Suprapubic skin (tissue), 4 donors: ENCODE measurements at regions not wholly inside any gene's neighbourhood (a gene's known extent, or its start where the extent isn't known, plus 50 kb on each side); places are given as distances from the start of the nearest gene placed in this dataset.

ENCODE experiments used
- DNase-seq, 2 donors: peaks; one replicate each; pipeline ENCODE4 v3.0.0-alpha.2; 2019; ENCODE audit warnings: low spot score in 2 of 2
- H3K27ac ChIP-seq: fragments of 200-600 bp; sonication (generic); one replicate; pipeline ENCODE4 v1.5.1; 2019
- H3K27me3 ChIP-seq: fragments of 200-600 bp; sonication (generic); one replicate; pipeline ENCODE4 v1.5.1; 2019
- H3K36me3 ChIP-seq: fragments of 200-600 bp; sonication (generic); one replicate; pipeline ENCODE4 v1.5.1; 2019
- H3K4me1 ChIP-seq: fragments of 200-600 bp; sonication (generic); one replicate; pipeline ENCODE4 v1.5.1; 2019
- H3K4me3 ChIP-seq: fragments of 200-600 bp; sonication (generic); one replicate; pipeline ENCODE4 v1.5.1; 2019; ENCODE audit warnings: mild to moderate bottlenecking
- H3K9me3 ChIP-seq: fragments of 200-600 bp; sonication (generic); one replicate; pipeline ENCODE4 v1.5.1; 2019
- EP300 ChIP-seq: sonication (generic); formaldehyde crosslinking; IDR thresholded peaks from one replicate; pipeline ENCODE4 v1.6.1; 2017; ENCODE audit warnings: antibody characterized with exemption
- POLR2A ChIP-seq, 2 donors: fragments of 450-650 bp; IDR thresholded peaks; one replicate each; pipeline ENCODE4 v1.6.1; 2017; ENCODE audit warnings: antibody characterized with exemption in 2 of 2, mild to moderate bottlenecking in 2 of 2, moderate library complexity in 2 of 2
- POLR2AphosphoS5 ChIP-seq, 3 donors: sonication (generic); formaldehyde crosslinking; IDR thresholded peaks; one replicate each; pipeline ENCODE4 v1.6.1; 2017; ENCODE audit warnings: antibody characterized with exemption in 3 of 3
- WGBS: methylation state at CpG from one replicate; pipeline ENCODE4 v1.1.5; 2018; 5-methylcytosine and 5-hydroxymethylcytosine counted together
- TF ChIP-seq, protein P1 (sequence below), 2 donors: fragments of 200-600 bp in 1 of 2; fragments of 450-650 bp in 1 of 2; sonication (generic) in 1 of 2; IDR thresholded peaks; one replicate each; pipeline ENCODE4 v1.5.1; 2016 to 2019; ENCODE audit warnings: antibody characterized with exemption in 2 of 2, mild to moderate bottlenecking in 1 of 2, moderate library complexity in 1 of 2

DNA sequence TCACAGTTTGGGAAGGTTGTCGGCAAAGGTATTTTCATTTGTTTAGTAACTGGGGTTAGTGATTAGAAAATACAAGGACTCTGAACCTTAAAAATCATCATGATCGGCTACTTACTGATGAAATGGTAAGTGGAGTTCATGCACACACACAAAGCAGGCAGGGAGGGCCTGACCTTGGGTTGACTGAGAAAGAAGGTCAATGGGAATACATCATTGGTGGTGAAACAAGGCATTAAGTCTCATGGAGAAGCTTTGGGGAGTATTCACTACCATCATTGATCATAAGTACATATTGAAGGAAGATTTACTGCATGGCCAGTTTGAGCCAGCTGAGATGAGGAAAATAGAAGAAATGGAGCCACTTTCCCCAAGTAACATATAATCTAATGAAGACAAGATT lies 74.4 kb downstream of the LUZP4 start:
- H3K36me3 ChIP-seq = no peaks in the 10 kb centered on the region
- no peak overlapping the region for H3K27ac ChIP-seq
- no peak overlapping the region for H3K4me3 ChIP-seq
- peaks cover 8% of the 10 kb centered on the region for H3K4me1 ChIP-seq
- H3K27me3 ChIP-seq = no peaks in the 10 kb centered on the region
- WGBS = 90% methylated on average over 2 of the region's 2 CpGs
- no peaks in the 10 kb centered on the region for H3K9me3 ChIP-seq
- no peak for DNase-seq
- TF ChIP-seq, protein P1, sequence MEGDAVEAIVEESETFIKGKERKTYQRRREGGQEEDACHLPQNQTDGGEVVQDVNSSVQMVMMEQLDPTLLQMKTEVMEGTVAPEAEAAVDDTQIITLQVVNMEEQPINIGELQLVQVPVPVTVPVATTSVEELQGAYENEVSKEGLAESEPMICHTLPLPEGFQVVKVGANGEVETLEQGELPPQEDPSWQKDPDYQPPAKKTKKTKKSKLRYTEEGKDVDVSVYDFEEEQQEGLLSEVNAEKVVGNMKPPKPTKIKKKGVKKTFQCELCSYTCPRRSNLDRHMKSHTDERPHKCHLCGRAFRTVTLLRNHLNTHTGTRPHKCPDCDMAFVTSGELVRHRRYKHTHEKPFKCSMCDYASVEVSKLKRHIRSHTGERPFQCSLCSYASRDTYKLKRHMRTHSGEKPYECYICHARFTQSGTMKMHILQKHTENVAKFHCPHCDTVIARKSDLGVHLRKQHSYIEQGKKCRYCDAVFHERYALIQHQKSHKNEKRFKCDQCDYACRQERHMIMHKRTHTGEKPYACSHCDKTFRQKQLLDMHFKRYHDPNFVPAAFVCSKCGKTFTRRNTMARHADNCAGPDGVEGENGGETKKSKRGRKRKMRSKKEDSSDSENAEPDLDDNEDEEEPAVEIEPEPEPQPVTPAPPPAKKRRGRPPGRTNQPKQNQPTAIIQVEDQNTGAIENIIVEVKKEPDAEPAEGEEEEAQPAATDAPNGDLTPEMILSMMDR (IDR thresholded peaks at IDR 0.05) = no peak
- no peak for TF ChIP-seq POLR2A (IDR thresholded peaks at IDR 0.05)
- no peak for TF ChIP-seq EP300
- TF ChIP-seq POLR2AphosphoS5 (IDR thresholded peaks at IDR 0.05) = no peak

DNA sequence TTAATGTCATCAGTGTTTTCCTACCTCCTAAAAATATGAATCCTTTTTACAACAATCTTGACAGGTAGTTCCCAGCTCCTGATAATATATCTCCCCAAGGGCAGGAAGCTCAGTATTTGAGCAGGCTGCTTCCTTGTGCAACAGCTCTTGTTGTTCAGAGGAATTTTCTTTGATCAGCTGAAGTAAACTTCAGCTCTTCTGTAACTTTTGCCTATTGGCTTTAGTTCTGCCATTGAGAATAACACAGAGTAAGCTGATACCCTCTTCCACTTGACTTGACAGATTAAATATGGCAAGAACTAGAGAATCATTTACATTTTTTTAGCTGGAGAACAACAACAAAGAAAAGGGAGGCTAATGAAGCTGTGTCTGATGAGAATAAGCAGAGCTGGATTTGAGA lies 75.2 kb downstream of the LUZP4 start:
- no peaks in the 10 kb centered on the region for H3K27me3 ChIP-seq
- H3K4me1 ChIP-seq = peaks cover 8% of the 10 kb centered on the region
- no peak for TF ChIP-seq POLR2A (IDR thresholded peaks at IDR 0.05)
- TF ChIP-seq, protein P1 (IDR thresholded peaks at IDR 0.05) = no peak
- TF ChIP-seq EP300 = no peak
- no peak for TF ChIP-seq POLR2AphosphoS5 (IDR thresholded peaks at IDR 0.05)
- no peaks in the 10 kb centered on the region for H3K36me3 ChIP-seq
- H3K4me3 ChIP-seq = no peak overlapping the region
- H3K27ac ChIP-seq = no peak overlapping the region
- DNase-seq = no peak
- no peaks in the 10 kb centered on the region for H3K9me3 ChIP-seq

DNA sequence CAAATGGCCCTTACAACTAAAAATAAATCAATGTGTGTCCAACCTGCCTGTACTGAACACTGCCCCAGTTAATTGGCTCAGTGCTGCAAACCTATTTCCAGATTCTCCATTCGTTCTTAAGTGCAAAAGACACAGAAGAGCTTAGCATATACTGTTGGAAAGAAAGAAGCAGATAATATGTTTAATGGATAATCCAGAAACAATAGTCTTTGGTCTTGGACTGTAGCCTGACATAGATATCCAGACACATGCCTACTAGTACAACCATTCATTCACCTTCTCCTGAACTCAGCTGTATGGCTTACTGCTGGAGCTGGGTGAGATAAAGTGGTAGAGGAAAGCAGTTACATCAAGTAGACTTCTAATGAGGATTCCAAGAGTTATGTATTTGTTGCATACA lies 77.0 kb downstream of the LUZP4 start:
- 5% methylated on average over 1 of the region's 1 CpG for WGBS
- no peak for DNase-seq
- Histone ChIP-seq H3K27ac (no peak overlapping the region), H3K4me3 (no peak overlapping the region), H3K36me3 (no peaks in the 10 kb centered on the region), H3K9me3 (no peaks in the 10 kb centered on the region), H3K4me1 (peaks cover 8% of the 10 kb centered on the region), H3K27me3 (no peaks in the 10 kb centered on the region)
- TF ChIP-seq EP300 (no peak), POLR2AphosphoS5 (IDR thresholded peaks at IDR 0.05) (no peak), POLR2A (IDR thresholded peaks at IDR 0.05) (no peak)
- TF ChIP-seq, protein P1 (IDR thresholded peaks at IDR 0.05) = no peak

DNA sequence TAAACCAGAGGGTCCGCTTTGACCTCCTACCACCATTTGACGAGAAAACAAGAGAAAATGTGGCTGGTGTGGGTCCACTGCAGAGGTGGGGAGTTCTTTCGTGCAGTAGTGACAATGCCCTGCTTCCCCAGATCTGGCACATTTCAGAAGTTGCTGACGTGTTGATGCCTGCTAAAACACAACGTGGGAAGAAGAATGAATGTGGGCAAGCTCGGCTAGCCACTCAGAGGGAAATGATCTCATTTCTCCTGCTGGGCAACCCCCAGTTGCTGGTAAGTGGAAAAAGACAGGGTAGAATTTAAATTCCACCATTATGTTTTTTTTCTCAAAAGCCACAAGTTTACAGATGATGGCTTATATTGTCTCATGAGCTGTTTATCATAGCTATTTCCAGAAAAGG lies 77.9 kb downstream of the LUZP4 start:
- Histone ChIP-seq H3K4me1 (peaks cover 8% of the 10 kb centered on the region), H3K9me3 (no peaks in the 10 kb centered on the region), H3K27ac (no peak overlapping the region), H3K36me3 (no peaks in the 10 kb centered on the region), H3K4me3 (no peak overlapping the region), H3K27me3 (no peaks in the 10 kb centered on the region)
- TF ChIP-seq POLR2AphosphoS5 (IDR thresholded peaks at IDR 0.05) (no peak), EP300 (no peak), POLR2A (IDR thresholded peaks at IDR 0.05) (no peak)
- TF ChIP-seq, protein P1 (IDR thresholded peaks at IDR 0.05) = no peak
- whole genome bisulfite sequencing = 33% methylated on average over 6 of the region's 6 CpGs
- DNase-seq = no peak

DNA sequence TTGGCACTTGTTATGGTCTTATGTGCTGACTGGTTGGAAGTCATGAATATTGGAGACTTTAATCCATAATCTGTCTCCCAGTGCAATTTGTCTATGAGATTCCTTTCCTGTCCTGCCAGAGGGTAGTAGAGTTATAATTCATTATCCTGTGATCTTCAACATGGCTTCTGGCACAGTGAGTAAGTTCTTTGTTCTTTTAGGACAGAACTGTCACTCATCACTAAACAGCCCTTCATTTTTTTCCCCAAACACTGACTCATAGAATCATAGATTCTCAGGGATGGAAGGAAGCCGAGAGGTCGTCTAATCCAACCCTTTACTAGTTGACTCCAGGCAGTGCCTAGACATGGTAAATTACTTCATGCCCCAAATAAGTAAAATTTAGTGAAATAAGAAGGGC lies 78.4 kb downstream of the LUZP4 start:
- no peak for DNase-seq
- TF ChIP-seq POLR2A (IDR thresholded peaks at IDR 0.05) (no peak), POLR2AphosphoS5 (IDR thresholded peaks at IDR 0.05) (no peak), EP300 (no peak)
- TF ChIP-seq, protein P1 (IDR thresholded peaks at IDR 0.05) = no peak
- 46% methylated on average over 2 of the region's 2 CpGs for WGBS
- H3K9me3 ChIP-seq = no peaks in the 10 kb centered on the region
- H3K4me1 ChIP-seq = peaks cover 8% of the 10 kb centered on the region
- no peak overlapping the region for H3K4me3 ChIP-seq
- no peaks in the 10 kb centered on the region for H3K36me3 ChIP-seq
- H3K27me3 ChIP-seq = no peaks in the 10 kb centered on the region
- H3K27ac ChIP-seq = no peak overlapping the region
